T1000 (cell line): ENCODE measurements at regions not wholly inside any gene's neighbourhood (a gene's known extent, or its start where the extent isn't known, plus 50 kb on each side); places are given as distances from the start of the nearest gene placed in this dataset.
A peak's percentile ranks its signal among the peaks of the same experiment; 100 is the strongest.
"Not testable (repeated sequence)": the region's sequence is repeated elsewhere in the genome, so short reads cannot be mapped to it uniquely, and the experiment has no call there.

Source experiments
- DNase-seq: peaks from one replicate; lab custom pipeline; 2025; ENCODE audit warnings: mixed read lengths; lab: John Stamatoyannopoulos, UW

DNA sequence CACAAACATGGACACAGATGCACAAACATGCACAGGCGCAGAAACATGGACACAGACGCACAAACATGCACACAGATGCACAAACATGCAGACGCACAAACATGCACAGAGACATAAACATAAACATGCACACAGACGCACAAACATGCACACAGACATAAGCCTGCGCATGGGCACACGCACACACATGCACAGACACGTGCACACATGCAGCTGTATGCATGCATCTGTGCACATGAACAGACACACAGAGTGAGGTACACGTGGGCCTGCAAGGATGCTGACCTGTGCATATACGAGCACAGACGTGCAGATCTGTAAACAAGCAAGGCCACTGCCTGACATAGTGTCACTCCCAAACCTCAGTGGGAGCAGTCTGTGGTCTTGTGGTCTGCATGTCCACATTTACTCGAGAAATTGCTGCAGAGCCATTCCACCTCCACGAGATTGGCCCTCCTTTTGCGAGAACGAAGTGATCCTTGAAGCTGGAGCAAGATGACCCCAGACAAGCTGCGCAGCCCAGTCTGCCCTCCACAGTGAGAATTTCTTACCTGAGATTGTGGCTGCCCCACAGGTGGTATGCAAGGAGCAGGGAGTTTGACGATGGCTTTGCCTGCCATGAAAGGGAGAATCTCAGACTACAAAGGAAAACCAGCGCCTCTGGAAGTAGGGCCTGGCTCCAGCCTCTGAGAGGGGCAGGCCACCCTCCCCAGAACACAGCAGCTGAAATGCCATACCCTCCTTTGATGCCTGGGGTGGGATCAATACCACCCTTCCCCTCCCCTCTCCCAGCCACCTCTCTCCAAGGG, 299.9 kb downstream of the BRD1 start:
- DNase-seq, result no peak

DNA sequence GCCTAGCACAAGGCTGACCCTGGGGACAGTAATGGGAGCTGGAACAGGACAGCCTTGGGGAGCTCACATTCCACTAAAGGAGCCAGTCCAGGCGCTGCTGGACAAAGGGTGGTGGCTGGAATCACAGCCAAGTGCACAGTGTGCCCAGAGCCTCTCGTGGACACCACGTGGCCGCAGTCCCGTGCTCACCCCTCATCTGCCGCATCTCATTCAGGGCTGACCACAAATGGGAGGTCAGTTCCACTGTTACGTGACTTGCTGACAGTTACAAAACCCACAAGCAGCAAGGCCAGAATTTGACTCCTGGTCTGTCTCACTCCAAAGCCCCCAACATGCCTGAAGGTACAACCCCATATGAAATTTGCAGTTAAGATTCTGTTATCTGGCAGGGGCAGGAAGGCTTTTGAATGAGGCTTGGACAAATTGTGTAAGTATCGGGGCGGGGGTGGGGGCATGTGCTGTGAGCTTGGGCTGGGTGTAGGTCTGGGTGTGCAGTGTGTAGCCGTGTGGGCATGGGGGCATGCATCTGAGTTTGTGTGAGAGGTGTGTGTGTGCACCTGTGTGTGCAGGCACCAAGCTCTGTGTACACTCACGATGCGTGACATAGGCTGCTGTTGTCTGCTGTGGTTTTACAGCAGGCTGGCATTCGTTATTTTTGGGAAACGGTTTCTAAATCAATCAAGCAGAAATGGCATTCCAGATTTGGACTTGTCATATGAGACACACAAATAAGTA, 301.7 kb downstream of the BRD1 start:
- no peak for DNase-seq

DNA sequence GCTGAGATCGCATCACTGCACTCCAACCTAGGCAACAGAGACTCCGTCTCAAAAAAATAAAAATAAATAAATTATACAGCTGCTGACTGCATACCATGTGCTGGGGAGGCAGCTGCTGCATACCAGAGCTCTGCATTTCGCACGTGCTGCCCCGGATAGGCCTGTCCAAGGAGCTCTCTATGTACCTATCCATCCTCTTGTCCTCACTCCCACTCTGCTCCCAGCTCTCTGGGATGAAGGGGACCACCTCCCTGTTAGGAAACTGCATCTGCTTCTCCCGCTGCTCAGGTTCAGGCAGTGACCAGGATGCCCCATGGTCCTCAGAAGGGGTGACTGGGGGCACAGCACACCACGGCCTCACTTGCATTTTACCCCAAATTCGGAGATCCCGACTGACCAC, 302.3 kb downstream of the BRD1 start:
- no peak for DNase-seq

GRCh38 chr22:49524362-49524761, 303.3 kb downstream of the BRD1 start:
- no peak for DNase-seq

GRCh38 chr22:49523374-49524008, 304.2 kb downstream of the BRD1 start:
- no peak for DNase-seq

DNA sequence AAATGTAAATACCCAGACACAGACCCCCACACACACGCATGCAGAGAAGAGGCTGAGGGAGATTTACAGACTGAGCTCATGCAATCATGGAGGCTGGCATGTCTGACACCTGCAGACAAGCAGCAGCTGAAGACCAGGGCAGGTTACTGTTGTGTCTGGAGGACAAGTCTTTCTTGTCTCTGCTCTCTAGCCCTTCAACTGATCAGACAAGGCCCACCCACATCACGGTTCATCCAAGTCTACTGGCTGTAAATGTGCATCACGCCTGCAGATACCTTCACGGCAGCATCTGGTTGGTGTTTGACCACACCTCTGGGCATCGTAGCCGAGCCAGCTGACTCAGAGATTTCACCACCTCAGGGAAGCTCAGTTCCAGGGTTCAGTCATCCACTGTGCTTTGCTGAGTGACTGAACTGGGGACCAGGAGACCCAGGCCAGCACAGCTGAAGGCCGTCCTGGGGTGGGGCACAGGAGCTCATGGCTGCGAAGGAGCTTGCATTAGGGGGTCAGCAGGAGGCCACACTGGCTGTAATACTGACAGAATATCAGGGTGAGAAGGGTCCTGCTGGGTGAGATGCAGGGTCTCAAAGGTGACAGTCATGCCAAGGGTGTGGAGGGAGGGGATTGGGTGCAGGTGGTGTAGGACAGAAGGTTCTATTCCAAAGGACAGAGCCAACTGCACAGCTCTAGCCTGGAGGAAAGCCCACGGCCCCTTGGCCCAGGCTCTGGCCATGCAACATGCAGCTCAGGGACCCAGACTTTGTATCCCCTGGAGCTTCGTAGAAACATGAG, 304.9 kb downstream of the BRD1 start:
- DNase-seq, result no peak

DNA sequence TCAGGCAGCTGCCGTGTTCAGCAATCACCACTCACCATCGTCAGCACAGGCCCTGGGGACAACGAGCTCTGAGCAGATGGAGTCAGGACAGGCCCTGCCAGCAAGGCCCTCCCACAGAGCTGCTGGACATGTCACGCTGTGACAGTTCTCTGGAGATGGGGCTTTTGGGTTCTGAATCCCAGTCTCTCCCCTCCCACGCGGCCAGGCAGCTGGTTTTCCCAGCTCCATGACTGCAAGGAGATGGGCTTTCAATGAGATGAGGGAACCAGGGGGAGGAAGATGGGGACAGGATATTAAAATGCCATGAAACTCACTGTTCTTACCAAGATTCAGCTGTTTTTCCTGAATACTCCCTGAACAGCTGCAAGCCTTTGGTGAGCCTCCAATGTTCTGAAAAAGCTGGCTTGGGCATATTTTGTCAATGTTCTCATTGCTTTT, 305.9 kb downstream of the BRD1 start:
- no peak for DNase-seq

DNA sequence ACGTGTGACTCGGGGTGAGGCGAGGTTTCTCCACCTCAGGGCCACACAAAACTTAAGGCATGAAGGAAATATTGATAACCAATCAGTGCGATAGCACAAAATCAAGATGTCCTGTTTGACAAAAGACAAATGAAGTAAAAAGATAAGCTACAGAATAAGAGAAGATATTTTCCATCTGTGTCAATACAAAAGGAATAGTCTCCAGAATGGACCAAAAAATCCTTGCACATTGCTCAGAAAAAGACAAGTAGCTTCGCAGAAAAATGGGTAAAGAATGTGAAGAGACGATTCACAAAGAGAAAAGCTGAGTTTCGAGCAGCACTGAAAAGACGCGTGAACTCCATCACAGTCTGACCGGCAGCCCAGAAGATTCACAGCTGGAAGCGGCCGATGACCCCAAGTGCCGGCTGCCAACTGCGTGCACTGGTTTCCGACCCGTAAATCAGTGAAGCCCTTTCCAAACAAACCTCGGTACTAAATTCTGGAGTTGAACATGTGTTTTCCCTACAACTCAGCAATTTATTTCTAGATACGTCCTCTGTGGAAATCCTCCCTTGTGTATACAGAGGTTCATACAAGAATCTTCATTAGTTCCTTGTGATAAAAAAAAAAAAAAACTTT, 308.4 kb downstream of the BRD1 start:
- no peak for DNase-seq

DNA sequence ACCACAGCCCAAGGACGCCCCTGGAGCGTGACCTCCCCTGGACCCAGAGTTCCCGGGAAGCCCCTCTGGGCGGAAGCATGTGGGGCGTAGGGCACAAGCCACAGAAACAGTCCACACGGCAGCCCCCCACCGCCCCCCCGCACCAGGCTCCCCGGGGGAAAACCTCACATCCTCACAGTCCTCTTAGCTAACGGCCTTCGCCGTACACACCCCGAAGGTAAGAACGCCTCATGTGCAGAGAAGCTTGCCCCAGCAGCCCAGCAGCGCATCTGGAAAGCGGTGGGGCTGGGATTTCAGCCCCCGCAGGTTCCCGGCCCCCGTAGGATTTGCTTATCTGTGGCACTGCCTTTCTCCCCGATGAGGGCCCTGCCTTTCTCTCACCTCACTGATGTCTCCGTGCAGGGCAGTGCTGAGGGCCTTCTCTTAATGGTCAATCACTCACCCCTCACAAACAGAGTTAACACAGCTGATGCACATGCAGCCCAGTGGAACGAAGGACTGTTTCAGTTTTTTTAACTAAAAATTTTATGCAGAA, 309.2 kb downstream of the BRD1 start:
- DNase-seq, result no peak

GRCh38 chr22:49517667-49518185, 309.9 kb downstream of the BRD1 start:
- DNase-seq, result no peak

DNA sequence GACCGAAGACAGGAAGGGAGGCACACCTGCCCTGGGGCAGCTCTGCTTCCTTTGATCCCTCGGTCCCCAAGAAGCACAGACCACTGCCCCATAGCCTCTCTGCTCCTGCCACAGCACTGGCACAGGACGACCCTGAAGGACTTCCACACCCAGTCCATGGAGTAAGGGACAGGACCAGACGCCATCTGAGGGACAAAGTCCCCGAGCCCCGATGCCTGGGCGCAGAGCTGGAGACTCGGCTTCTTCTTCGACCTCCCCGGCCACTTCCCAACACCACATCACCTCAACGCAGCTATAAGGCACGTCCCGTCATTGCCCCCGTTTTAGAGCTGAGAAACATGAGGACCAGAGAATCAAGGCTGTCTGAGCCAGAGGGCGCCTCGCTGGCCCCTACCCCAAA, 310.5 kb downstream of the BRD1 start:
- peak; percentile 68 for DNase-seq

- DNase-seq, result no peak
Measured at GRCh38 chr22:49515475-49515874, 312.2 kb downstream of the BRD1 start.

GRCh38 chr22:49514641-49515040, 313.0 kb downstream of the BRD1 start:
- no peak for DNase-seq

DNA sequence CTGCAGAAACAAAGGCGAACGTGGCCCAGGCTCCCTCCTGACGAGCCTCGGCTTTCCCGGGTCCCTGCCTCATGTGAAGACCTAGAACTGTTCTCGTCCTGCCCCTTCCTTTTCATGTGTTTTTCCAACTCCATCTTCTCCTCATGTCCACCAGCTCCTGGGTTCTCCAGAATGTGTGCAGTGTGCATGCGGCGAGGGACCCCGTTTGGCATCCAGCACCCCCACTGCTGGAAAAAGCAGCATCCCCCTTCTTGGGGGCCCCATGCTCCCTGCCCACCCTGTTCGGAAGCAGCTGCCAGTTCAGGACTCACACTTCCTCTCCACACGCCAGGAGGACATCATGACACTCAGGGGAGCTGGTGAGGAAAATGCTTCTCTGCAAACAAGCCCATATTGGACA, 313.5 kb downstream of the BRD1 start:
- DNase-seq, result no peak

DNA sequence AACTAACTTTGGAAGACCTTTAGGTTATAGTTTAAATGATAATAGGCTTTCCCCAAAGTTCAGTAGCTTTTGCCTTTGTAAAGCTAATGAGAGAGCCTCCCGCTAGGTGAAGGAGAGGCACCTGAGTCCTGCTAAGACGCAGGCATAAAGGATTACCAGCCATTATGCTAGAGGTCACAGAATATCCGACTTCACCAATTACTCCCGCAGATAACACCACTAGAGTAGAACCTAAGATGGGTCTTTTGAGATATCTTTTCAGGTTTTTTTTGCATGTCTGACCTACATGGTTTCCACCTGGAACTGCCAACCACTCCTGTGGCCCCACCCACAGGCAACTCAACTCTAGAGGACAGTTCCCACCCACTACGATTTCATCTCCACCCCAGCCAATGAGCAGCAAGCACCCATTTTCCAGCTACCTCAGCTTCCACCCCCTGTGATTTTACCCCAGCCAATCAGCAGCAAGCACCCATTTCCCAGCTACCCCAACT, 314.3 kb downstream of the BRD1 start:
- no peak for DNase-seq

- no peak for DNase-seq
Measured at GRCh38 chr22:49512487-49513165, 315.0 kb downstream of the BRD1 start.

- not testable (repeated sequence) for DNase-seq
Measured at GRCh38 chr22:49511393-49512189, 316.1 kb downstream of the BRD1 start.

DNA sequence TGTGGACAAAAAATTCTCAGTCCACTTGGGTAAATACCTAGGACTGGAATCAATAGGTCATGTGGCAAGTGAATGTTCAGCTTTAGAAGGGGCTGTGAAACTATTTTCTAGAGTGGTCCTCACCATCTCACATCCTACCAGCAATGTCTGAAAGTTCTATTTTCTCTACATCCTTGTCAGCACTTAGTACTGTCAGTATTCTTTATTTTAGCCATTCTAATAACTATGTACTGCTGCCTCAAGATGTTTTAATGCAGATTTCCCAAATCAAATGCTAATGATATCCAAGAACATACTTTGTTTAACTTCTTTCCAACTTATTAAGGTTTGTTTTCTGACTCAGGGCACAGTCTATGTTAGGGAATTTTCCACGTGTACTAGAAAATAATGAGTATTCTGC, 317.0 kb downstream of the BRD1 start:
- no peak for DNase-seq

- DNase-seq, result no peak
Measured at GRCh38 chr22:49509016-49509415, 318.7 kb downstream of the BRD1 start.

- no peak for DNase-seq
Measured at GRCh38 chr22:49508561-49508960, 319.1 kb downstream of the BRD1 start.
